ENCODE measurements at regions not wholly inside any gene's neighbourhood (a gene's known extent, or its start where the extent isn't known, plus 50 kb on each side); places are given as distances from the start of the nearest gene placed in this dataset.

- Histone ChIP-seq H3K9ac (ENCODE audit: low read depth in 1 of 2, low read length in 2 of 2) (no peak overlapping the region), H3K27ac (ENCODE audit: low read depth, low read length) (no peak overlapping the region), H3K27me3 (ENCODE audit: control insufficient read depth in 1 of 2, insufficient read depth in 2 of 2, low read length in 2 of 2) (no peaks in the 10 kb centered on the region), H3K4me3 (ENCODE audit: low read depth in 1 of 2, low read length in 2 of 2) (no peak overlapping the region), H3K4me1 (ENCODE audit: control insufficient read depth in 1 of 2, insufficient read depth in 2 of 2, low read length in 2 of 2) (no peaks in the 10 kb centered on the region), H3K9me3 (ENCODE audit: control insufficient read depth in 1 of 2, low read length in 2 of 2) (no peaks in the 10 kb centered on the region), H3K36me3 (ENCODE audit: control insufficient read depth in 1 of 2, insufficient read depth in 2 of 2, low read length in 2 of 2) (no peaks in the 10 kb centered on the region)
Measured at GRCh38 chr1:178633056-178633455, 92.0 kb upstream of the RALGPS2 start.

- no peaks in the 10 kb centered on the region for H3K36me3 ChIP-seq (ENCODE audit: control insufficient read depth in 1 of 2, insufficient read depth in 2 of 2, low read length in 2 of 2)
- H3K27me3 ChIP-seq (ENCODE audit: control insufficient read depth in 1 of 2, insufficient read depth in 2 of 2, low read length in 2 of 2), result no peaks in the 10 kb centered on the region
- no peak overlapping the region for H3K9ac ChIP-seq (ENCODE audit: low read depth in 1 of 2, low read length in 2 of 2)
- no peaks in the 10 kb centered on the region for H3K9me3 ChIP-seq (ENCODE audit: control insufficient read depth in 1 of 2, low read length in 2 of 2)
- no peak overlapping the region for H3K27ac ChIP-seq (ENCODE audit: low read depth, low read length)
- H3K4me3 ChIP-seq (ENCODE audit: low read depth in 1 of 2, low read length in 2 of 2), result no peak overlapping the region
- H3K4me1 ChIP-seq (ENCODE audit: control insufficient read depth in 1 of 2, insufficient read depth in 2 of 2, low read length in 2 of 2), result no peaks in the 10 kb centered on the region
Measured at GRCh38 chr1:178634445-178634844, 90.6 kb upstream of the RALGPS2 start.

GRCh38 chr1:178637841-178638240 is 87.2 kb upstream of the RALGPS2 start:
- H3K9ac ChIP-seq (ENCODE audit: low read depth in 1 of 2, low read length in 2 of 2), result no peak overlapping the region
- no peaks in the 10 kb centered on the region for H3K36me3 ChIP-seq (ENCODE audit: control insufficient read depth in 1 of 2, insufficient read depth in 2 of 2, low read length in 2 of 2)
- no peaks in the 10 kb centered on the region for H3K27me3 ChIP-seq (ENCODE audit: control insufficient read depth in 1 of 2, insufficient read depth in 2 of 2, low read length in 2 of 2)
- H3K4me3 ChIP-seq (ENCODE audit: low read depth in 1 of 2, low read length in 2 of 2), result no peak overlapping the region
- H3K9me3 ChIP-seq (ENCODE audit: control insufficient read depth in 1 of 2, low read length in 2 of 2), result no peaks in the 10 kb centered on the region
- H3K27ac ChIP-seq (ENCODE audit: low read depth, low read length), result no peak overlapping the region
- no peaks in the 10 kb centered on the region for H3K4me1 ChIP-seq (ENCODE audit: control insufficient read depth in 1 of 2, insufficient read depth in 2 of 2, low read length in 2 of 2)

- H3K4me1 ChIP-seq (ENCODE audit: control insufficient read depth in 1 of 2, insufficient read depth in 2 of 2, low read length in 2 of 2), result peaks cover under 1 to 5% of the 10 kb centered on the region in 2 donors
- H3K4me3 ChIP-seq (ENCODE audit: low read depth in 1 of 2, low read length in 2 of 2), result no peak overlapping the region
- H3K36me3 ChIP-seq (ENCODE audit: control insufficient read depth in 1 of 2, insufficient read depth in 2 of 2, low read length in 2 of 2), result no peaks in the 10 kb centered on the region
- no peak overlapping the region for H3K9ac ChIP-seq (ENCODE audit: low read depth in 1 of 2, low read length in 2 of 2)
- no peaks in the 10 kb centered on the region for H3K9me3 ChIP-seq (ENCODE audit: control insufficient read depth in 1 of 2, low read length in 2 of 2)
- H3K27me3 ChIP-seq (ENCODE audit: control insufficient read depth in 1 of 2, insufficient read depth in 2 of 2, low read length in 2 of 2), result no peaks in the 10 kb centered on the region
- H3K27ac ChIP-seq (ENCODE audit: low read depth, low read length), result no peak overlapping the region
Measured at GRCh38 chr1:178639326-178639725, 85.7 kb upstream of the RALGPS2 start.

GRCh38 chr1:178642282-178642681 is 82.8 kb upstream of the RALGPS2 start:
- Histone ChIP-seq H3K4me1 (ENCODE audit: control insufficient read depth in 1 of 2, insufficient read depth in 2 of 2, low read length in 2 of 2) (peaks cover 5 to 11% of the 10 kb centered on the region in 2 donors), H3K9me3 (ENCODE audit: control insufficient read depth in 1 of 2, low read length in 2 of 2) (no peaks in the 10 kb centered on the region), H3K27me3 (ENCODE audit: control insufficient read depth in 1 of 2, insufficient read depth in 2 of 2, low read length in 2 of 2) (no peaks in the 10 kb centered on the region), H3K4me3 (ENCODE audit: low read depth in 1 of 2, low read length in 2 of 2) (no peak overlapping the region), H3K27ac (ENCODE audit: low read depth, low read length) (no peak overlapping the region), H3K9ac (ENCODE audit: low read depth in 1 of 2, low read length in 2 of 2) (no peak overlapping the region), H3K36me3 (ENCODE audit: control insufficient read depth in 1 of 2, insufficient read depth in 2 of 2, low read length in 2 of 2) (no peaks in the 10 kb centered on the region)

- Histone ChIP-seq H3K27me3 (ENCODE audit: control insufficient read depth in 1 of 2, insufficient read depth in 2 of 2, low read length in 2 of 2) (no peaks in the 10 kb centered on the region), H3K4me3 (ENCODE audit: low read depth in 1 of 2, low read length in 2 of 2) (no peak overlapping the region), H3K36me3 (ENCODE audit: control insufficient read depth in 1 of 2, insufficient read depth in 2 of 2, low read length in 2 of 2) (no peaks in the 10 kb centered on the region), H3K9me3 (ENCODE audit: control insufficient read depth in 1 of 2, low read length in 2 of 2) (no peaks in the 10 kb centered on the region), H3K9ac (ENCODE audit: low read depth in 1 of 2, low read length in 2 of 2) (no peak overlapping the region), H3K4me1 (ENCODE audit: control insufficient read depth in 1 of 2, insufficient read depth in 2 of 2, low read length in 2 of 2) (peaks cover 5 to 11% of the 10 kb centered on the region in 2 donors), H3K27ac (ENCODE audit: low read depth, low read length) (no peak overlapping the region)
Measured at GRCh38 chr1:178643349-178643748, 81.7 kb upstream of the RALGPS2 start.

GRCh38 chr1:178643831-178644230 is 81.2 kb upstream of the RALGPS2 start:
- Histone ChIP-seq H3K27me3 (ENCODE audit: control insufficient read depth in 1 of 2, insufficient read depth in 2 of 2, low read length in 2 of 2) (no peaks in the 10 kb centered on the region), H3K9ac (ENCODE audit: low read depth in 1 of 2, low read length in 2 of 2) (no peak overlapping the region), H3K4me1 (ENCODE audit: control insufficient read depth in 1 of 2, insufficient read depth in 2 of 2, low read length in 2 of 2) (peaks cover 5 to 11% of the 10 kb centered on the region in 2 donors), H3K36me3 (ENCODE audit: control insufficient read depth in 1 of 2, insufficient read depth in 2 of 2, low read length in 2 of 2) (no peaks in the 10 kb centered on the region), H3K27ac (ENCODE audit: low read depth, low read length) (no peak overlapping the region), H3K9me3 (ENCODE audit: control insufficient read depth in 1 of 2, low read length in 2 of 2) (no peaks in the 10 kb centered on the region), H3K4me3 (ENCODE audit: low read depth in 1 of 2, low read length in 2 of 2) (no peak overlapping the region)

- peaks cover 5 to 11% of the 10 kb centered on the region in 2 donors for H3K4me1 ChIP-seq (ENCODE audit: control insufficient read depth in 1 of 2, insufficient read depth in 2 of 2, low read length in 2 of 2)
- no peaks in the 10 kb centered on the region for H3K9me3 ChIP-seq (ENCODE audit: control insufficient read depth in 1 of 2, low read length in 2 of 2)
- no peaks in the 10 kb centered on the region for H3K36me3 ChIP-seq (ENCODE audit: control insufficient read depth in 1 of 2, insufficient read depth in 2 of 2, low read length in 2 of 2)
- no peak overlapping the region for H3K27ac ChIP-seq (ENCODE audit: low read depth, low read length)
- no peak overlapping the region for H3K4me3 ChIP-seq (ENCODE audit: low read depth in 1 of 2, low read length in 2 of 2)
- H3K27me3 ChIP-seq (ENCODE audit: control insufficient read depth in 1 of 2, insufficient read depth in 2 of 2, low read length in 2 of 2), result no peaks in the 10 kb centered on the region
- H3K9ac ChIP-seq (ENCODE audit: low read depth in 1 of 2, low read length in 2 of 2), result no peak overlapping the region
Measured at GRCh38 chr1:178644308-178645120, 80.5 kb upstream of the RALGPS2 start.

- Histone ChIP-seq H3K36me3 (ENCODE audit: control insufficient read depth in 1 of 2, insufficient read depth in 2 of 2, low read length in 2 of 2) (no peaks in the 10 kb centered on the region), H3K4me1 (ENCODE audit: control insufficient read depth in 1 of 2, insufficient read depth in 2 of 2, low read length in 2 of 2) (peaks cover 5 to 11% of the 10 kb centered on the region in 2 donors), H3K27ac (ENCODE audit: low read depth, low read length) (no peak overlapping the region), H3K9me3 (ENCODE audit: control insufficient read depth in 1 of 2, low read length in 2 of 2) (no peaks in the 10 kb centered on the region), H3K9ac (ENCODE audit: low read depth in 1 of 2, low read length in 2 of 2) (no peak overlapping the region), H3K4me3 (ENCODE audit: low read depth in 1 of 2, low read length in 2 of 2) (no peak overlapping the region), H3K27me3 (ENCODE audit: control insufficient read depth in 1 of 2, insufficient read depth in 2 of 2, low read length in 2 of 2) (no peaks in the 10 kb centered on the region)
Measured at GRCh38 chr1:178645157-178645807, 79.8 kb upstream of the RALGPS2 start.

- Histone ChIP-seq H3K27me3 (ENCODE audit: control insufficient read depth in 1 of 2, insufficient read depth in 2 of 2, low read length in 2 of 2) (no peaks in the 10 kb centered on the region), H3K27ac (ENCODE audit: low read depth, low read length) (no peak overlapping the region)
Measured at GRCh38 chr1:178645808-178646200, 79.2 kb upstream of the RALGPS2 start.

More at GRCh38 chr1:178645808-178646200, 79.2 kb upstream of the RALGPS2 start:
- no peak overlapping the region for H3K9ac ChIP-seq (ENCODE audit: low read depth in 1 of 2, low read length in 2 of 2)
- peaks cover 8 to 13% of the 10 kb centered on the region in 2 donors for H3K4me1 ChIP-seq (ENCODE audit: control insufficient read depth in 1 of 2, insufficient read depth in 2 of 2, low read length in 2 of 2)
- H3K4me3 ChIP-seq (ENCODE audit: low read depth in 1 of 2, low read length in 2 of 2), result no peak overlapping the region
- no peaks in the 10 kb centered on the region for H3K9me3 ChIP-seq (ENCODE audit: control insufficient read depth in 1 of 2, low read length in 2 of 2)
- H3K36me3 ChIP-seq (ENCODE audit: control insufficient read depth in 1 of 2, insufficient read depth in 2 of 2, low read length in 2 of 2), result no peaks in the 10 kb centered on the region

Data from duodenal mucosa (tissue), 2 donors.